WTC11 (cell line): ENCODE measurements at regions not wholly inside any gene's neighbourhood (a gene's known extent, or its start where the extent isn't known, plus 50 kb on each side); places are given as distances from the start of the nearest gene placed in this dataset.
A peak's percentile ranks its signal among the peaks of the same experiment; 100 is the strongest.

Source experiments
- ATAC-seq: fragments of 200-7000 bp; cut with Tn5 transposase; 2 replicates; pipeline ENCODE4 v1.10.0; 2021; ENCODE audit warnings: mild to moderate bottlenecking, moderate library complexity
- CTCF ChIA-PET: fragments of 300-600 bp; sonication (Branson Sonifier 250); formaldehyde crosslinking; loops from one replicate; lab custom pipeline; 2021; ENCODE audit warnings: antibody characterized with exemption; lab: Charles Lee
- POLR2A ChIA-PET: fragments of 350-600 bp; sonication (Branson Sonifier 250); formaldehyde crosslinking; loops from one replicate; lab custom pipeline; 2021; ENCODE audit warnings: antibody characterized with exemption; lab: Charles Lee
- DNase-seq: peaks from one replicate; pipeline ENCODE4 v3.0.0; 2021; ENCODE audit warnings: low spot score
- H3K27ac Mint-ChIP-seq: 2 replicates; pipeline ENCODE4 v1.8.0; 2021; ENCODE audit warnings: mixed read lengths
- H3K27me3 Mint-ChIP-seq: 2 replicates; pipeline ENCODE4 v1.8.0; 2021; ENCODE audit warnings: low read depth, mild to moderate bottlenecking, moderate library complexity, mixed read lengths
- H3K36me3 Mint-ChIP-seq: 2 replicates; pipeline ENCODE4 v1.8.0; 2021; ENCODE audit warnings: mixed read lengths
- H3K4me1 Mint-ChIP-seq: 2 replicates; pipeline ENCODE4 v1.8.0; 2022; ENCODE audit warnings: mixed read lengths
- H3K4me3 Mint-ChIP-seq: 2 replicates; pipeline ENCODE4 v1.8.0; 2021; ENCODE audit warnings: mild to moderate bottlenecking, moderate library complexity, mixed read lengths
- H3K9me3 Mint-ChIP-seq: 2 replicates; pipeline ENCODE4 v1.8.0; 2021; ENCODE audit warnings: mixed read lengths
- GRHL2 ChIP-seq: fragments of 250-450 bp; sonication (Bioruptor Pico); IDR thresholded peaks from 2 replicates; pipeline ENCODE4 v1.8.0; 2022; ENCODE audit warnings: mild to moderate bottlenecking, moderate library complexity; ENCODE audit not compliant: insufficient replicate concordance, severe bottlenecking
- GTF2I ChIP-seq: fragments of 250-450 bp; sonication (Bioruptor Pico); conservative IDR thresholded peaks from 2 replicates; pipeline ENCODE4 v1.4.0; 2021; ENCODE audit warnings: mild to moderate bottlenecking
- JUN ChIP-seq: sonication (generic); formaldehyde crosslinking; IDR thresholded peaks from 2 replicates; pipeline ENCODE4 v1.8.0; 2023; ENCODE audit warnings: mild to moderate bottlenecking, missing genetic modification reagents
- MYBL2 ChIP-seq: sonication (generic); formaldehyde crosslinking; IDR thresholded peaks from 2 replicates; pipeline ENCODE4 v1.8.1; 2023; ENCODE audit warnings: mild to moderate bottlenecking, moderate library complexity, missing genetic modification reagents
- NFATC4 ChIP-seq: fragments of 250-450 bp; sonication (Bioruptor Pico); IDR thresholded peaks from 2 replicates; pipeline ENCODE4 v1.9.0; 2021; ENCODE audit warnings: mild to moderate bottlenecking
- NR1H2 ChIP-seq: sonication (generic); formaldehyde crosslinking; IDR thresholded peaks from 2 replicates; pipeline ENCODE4 v1.9.0; 2021; ENCODE audit warnings: mild to moderate bottlenecking, moderate library complexity, missing genetic modification reagents
- RORB ChIP-seq: fragments of 250-450 bp; sonication (Bioruptor Pico); IDR thresholded peaks from 2 replicates; pipeline ENCODE4 v1.9.0; 2021; ENCODE audit warnings: mild to moderate bottlenecking
- SMAD4 ChIP-seq: sonication (generic); formaldehyde crosslinking; IDR thresholded peaks from 2 replicates; pipeline ENCODE4 v1.8.0; 2022; ENCODE audit warnings: mild to moderate bottlenecking, missing genetic modification reagents
- TCF7 ChIP-seq: sonication (generic); formaldehyde crosslinking; IDR thresholded peaks from 2 replicates; pipeline ENCODE4 v1.8.0; 2022; ENCODE audit warnings: mild to moderate bottlenecking, low read depth, missing genetic modification reagents, moderate library complexity
- ZNF121 ChIP-seq: sonication (generic); formaldehyde crosslinking; IDR thresholded peaks from 2 replicates; pipeline ENCODE4 v1.8.0; 2023; ENCODE audit warnings: missing genetic modification reagents
- ZNF219 ChIP-seq: sonication (generic); formaldehyde crosslinking; IDR thresholded peaks from 2 replicates; pipeline ENCODE4 v1.8.0; 2023; ENCODE audit warnings: missing genetic modification reagents, mild to moderate bottlenecking, borderline replicate concordance
- ZNF263 ChIP-seq: sonication (generic); formaldehyde crosslinking; IDR thresholded peaks from 2 replicates; pipeline ENCODE4 v1.8.1; 2022; ENCODE audit warnings: low read depth, mild to moderate bottlenecking, moderate library complexity, missing genetic modification reagents
- TF ChIP-seq, protein P1 (sequence below): sonication (generic); formaldehyde crosslinking; IDR thresholded peaks from 2 replicates; pipeline ENCODE4 v1.8.1; 2022; ENCODE audit warnings: low read depth, mild to moderate bottlenecking, moderate library complexity, missing genetic modification reagents, borderline replicate concordance
- TF ChIP-seq, protein P2 (sequence below): sonication (generic); formaldehyde crosslinking; IDR thresholded peaks from 2 replicates; pipeline ENCODE4 v1.8.1; 2023; ENCODE audit warnings: mild to moderate bottlenecking, missing genetic modification reagents
- TF ChIP-seq, protein P3 (sequence below): sonication (generic); formaldehyde crosslinking; conservative IDR thresholded peaks from 2 replicates; pipeline ENCODE4 v1.8.1; 2022; ENCODE audit warnings: mild to moderate bottlenecking, missing genetic modification reagents
- TF ChIP-seq, protein P4 (sequence below): sonication (generic); formaldehyde crosslinking; conservative IDR thresholded peaks from 2 replicates; pipeline ENCODE4 v1.8.1; 2023; ENCODE audit warnings: mild to moderate bottlenecking, low read depth, missing genetic modification reagents, moderate library complexity
- TF ChIP-seq, protein P5 (sequence below): sonication (generic); formaldehyde crosslinking; IDR thresholded peaks from 2 replicates; pipeline ENCODE4 v1.8.1; 2023; ENCODE audit warnings: mild to moderate bottlenecking, missing genetic modification reagents, moderate library complexity

DNA sequence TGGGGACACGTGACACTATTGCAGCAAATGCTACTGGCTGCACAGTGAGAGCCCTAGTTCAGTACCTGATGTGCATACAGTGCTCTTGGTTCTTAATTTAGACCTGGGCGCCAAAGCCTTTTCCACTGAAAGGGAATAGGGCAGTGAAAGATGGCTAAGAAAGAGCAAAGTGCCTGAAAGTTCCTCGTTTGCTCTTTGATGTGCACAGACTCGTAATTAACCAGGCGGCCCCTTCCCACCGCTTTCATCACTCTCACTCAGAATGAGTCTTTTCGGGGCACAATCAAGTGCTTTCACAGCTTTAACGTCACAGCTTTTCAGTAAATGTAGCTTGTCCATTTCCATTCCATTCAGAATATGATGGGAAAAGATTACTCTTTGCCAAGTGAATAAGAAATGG lies 116.6 kb upstream of the ADRA1B start (continued):
- no peak for TF ChIP-seq JUN (CRISPR knock-in tag)
- TF ChIP-seq ZNF219 (CRISPR knock-in tag): no peak
- TF ChIP-seq NR1H2: no peak
- TF ChIP-seq TCF7 (CRISPR knock-in tag): no peak
- TF ChIP-seq, protein P1, sequence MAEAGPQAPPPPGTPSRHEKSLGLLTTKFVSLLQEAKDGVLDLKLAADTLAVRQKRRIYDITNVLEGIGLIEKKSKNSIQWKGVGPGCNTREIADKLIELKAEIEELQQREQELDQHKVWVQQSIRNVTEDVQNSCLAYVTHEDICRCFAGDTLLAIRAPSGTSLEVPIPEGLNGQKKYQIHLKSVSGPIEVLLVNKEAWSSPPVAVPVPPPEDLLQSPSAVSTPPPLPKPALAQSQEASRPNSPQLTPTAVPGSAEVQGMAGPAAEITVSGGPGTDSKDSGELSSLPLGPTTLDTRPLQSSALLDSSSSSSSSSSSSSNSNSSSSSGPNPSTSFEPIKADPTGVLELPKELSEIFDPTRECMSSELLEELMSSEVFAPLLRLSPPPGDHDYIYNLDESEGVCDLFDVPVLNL: no peak

DNA sequence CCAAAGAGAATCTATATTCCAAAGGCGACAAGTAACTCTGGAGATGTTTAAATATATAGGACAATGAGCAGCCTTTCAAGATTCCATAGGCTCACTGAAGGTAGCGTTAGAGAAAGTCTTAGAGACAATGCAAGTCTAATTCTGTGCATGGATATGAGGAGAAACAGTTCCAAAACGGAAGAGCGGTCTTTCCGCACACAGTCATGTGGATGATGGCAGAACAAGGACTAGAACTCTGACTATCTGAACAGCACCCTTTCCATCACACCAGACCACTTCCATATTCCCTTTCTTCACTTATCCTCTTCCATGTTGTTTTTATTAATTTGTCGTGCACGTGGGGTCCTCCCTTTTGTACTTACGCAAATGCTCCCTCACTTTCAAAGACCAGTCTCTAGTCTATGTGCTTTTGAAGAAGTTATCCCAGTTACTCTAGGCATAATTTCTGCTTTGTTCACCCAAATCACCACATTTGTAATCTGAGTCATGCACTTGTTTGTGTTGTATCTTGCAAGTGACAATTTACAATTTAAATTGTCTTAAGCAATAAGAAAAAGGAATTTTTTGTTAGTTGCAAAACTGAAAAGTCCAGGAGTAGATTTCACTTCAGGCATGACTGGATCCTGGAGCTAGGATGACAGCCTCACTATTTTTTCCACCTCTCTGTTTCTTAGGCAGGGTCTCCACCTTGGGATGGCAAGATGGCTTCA lies 116.0 kb upstream of the ADRA1B start:
- H3K27me3 Mint-ChIP-seq: no peaks in the 10 kb centered on the region
- DNase-seq: no peak
- TF ChIP-seq TCF7 (CRISPR knock-in tag): no peak
- no peak for TF ChIP-seq MYBL2 (CRISPR knock-in tag)
- TF ChIP-seq SMAD4: no peak
- TF ChIP-seq, protein P2, sequence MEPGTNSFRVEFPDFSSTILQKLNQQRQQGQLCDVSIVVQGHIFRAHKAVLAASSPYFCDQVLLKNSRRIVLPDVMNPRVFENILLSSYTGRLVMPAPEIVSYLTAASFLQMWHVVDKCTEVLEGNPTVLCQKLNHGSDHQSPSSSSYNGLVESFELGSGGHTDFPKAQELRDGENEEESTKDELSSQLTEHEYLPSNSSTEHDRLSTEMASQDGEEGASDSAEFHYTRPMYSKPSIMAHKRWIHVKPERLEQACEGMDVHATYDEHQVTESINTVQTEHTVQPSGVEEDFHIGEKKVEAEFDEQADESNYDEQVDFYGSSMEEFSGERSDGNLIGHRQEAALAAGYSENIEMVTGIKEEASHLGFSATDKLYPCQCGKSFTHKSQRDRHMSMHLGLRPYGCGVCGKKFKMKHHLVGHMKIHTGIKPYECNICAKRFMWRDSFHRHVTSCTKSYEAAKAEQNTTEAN: no peak
- no peak for TF ChIP-seq GTF2I (CRISPR knock-in tag)
- TF ChIP-seq, protein P3, sequence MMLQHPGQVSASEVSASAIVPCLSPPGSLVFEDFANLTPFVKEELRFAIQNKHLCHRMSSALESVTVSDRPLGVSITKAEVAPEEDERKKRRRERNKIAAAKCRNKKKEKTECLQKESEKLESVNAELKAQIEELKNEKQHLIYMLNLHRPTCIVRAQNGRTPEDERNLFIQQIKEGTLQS: no peak
- TF ChIP-seq, protein P4, sequence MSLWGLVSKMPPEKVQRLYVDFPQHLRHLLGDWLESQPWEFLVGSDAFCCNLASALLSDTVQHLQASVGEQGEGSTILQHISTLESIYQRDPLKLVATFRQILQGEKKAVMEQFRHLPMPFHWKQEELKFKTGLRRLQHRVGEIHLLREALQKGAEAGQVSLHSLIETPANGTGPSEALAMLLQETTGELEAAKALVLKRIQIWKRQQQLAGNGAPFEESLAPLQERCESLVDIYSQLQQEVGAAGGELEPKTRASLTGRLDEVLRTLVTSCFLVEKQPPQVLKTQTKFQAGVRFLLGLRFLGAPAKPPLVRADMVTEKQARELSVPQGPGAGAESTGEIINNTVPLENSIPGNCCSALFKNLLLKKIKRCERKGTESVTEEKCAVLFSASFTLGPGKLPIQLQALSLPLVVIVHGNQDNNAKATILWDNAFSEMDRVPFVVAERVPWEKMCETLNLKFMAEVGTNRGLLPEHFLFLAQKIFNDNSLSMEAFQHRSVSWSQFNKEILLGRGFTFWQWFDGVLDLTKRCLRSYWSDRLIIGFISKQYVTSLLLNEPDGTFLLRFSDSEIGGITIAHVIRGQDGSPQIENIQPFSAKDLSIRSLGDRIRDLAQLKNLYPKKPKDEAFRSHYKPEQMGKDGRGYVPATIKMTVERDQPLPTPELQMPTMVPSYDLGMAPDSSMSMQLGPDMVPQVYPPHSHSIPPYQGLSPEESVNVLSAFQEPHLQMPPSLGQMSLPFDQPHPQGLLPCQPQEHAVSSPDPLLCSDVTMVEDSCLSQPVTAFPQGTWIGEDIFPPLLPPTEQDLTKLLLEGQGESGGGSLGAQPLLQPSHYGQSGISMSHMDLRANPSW (CRISPR knock-in tag): no peak
- TF ChIP-seq RORB (CRISPR knock-in tag): no peak
- no peak for TF ChIP-seq ZNF263 (CRISPR knock-in tag)
- TF ChIP-seq NFATC4: no peak
- no peak for TF ChIP-seq GRHL2 (CRISPR knock-in tag)
- TF ChIP-seq, all 79 proteins: peak for 0
- no peak overlapping the region for H3K27ac Mint-ChIP-seq
- no peaks in the 10 kb centered on the region for H3K36me3 Mint-ChIP-seq
- no peak overlapping the region for H3K4me3 Mint-ChIP-seq
- peaks cover 8% of the 10 kb centered on the region; the same call in 1 of the 2 replicates for H3K4me1 Mint-ChIP-seq
- no peak for ATAC-seq
- H3K9me3 Mint-ChIP-seq: no peaks in the 10 kb centered on the region
- ChIA-PET CTCF (interaction anchor here (0.6 kb wide), 1 partner anchor 328 kb away, joined by 3 read pairs; no protein-coding TSS in a partner anchor), POLR2A (no interaction called here)

DNA sequence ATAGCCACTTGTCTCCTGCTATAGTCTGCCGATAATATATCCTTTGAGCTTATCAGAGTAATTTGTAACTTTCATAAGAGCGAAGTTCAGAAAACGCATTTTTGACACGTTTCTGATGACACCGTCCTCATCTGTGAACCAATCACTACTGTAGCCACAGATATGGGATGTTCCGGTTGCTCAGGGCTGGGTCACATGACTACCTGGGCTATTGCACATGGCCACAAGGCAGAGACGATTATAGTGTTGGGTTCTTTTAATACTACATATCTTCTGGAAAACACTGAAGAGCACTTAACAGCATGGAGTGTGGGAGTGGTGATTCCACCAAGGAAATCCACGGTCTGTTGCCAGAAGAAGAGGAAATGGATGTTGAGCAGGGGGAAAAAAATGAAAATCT lies 115.0 kb upstream of the ADRA1B start:
- ChIA-PET POLR2A (no interaction called here), CTCF (no interaction called here)
- DNase-seq (no peak), ATAC-seq (no peak)
- Mint-ChIP-seq H3K36me3 (no peaks in the 10 kb centered on the region), H3K9me3 (peaks cover 6% of the 10 kb centered on the region), H3K27me3 (no peaks in the 10 kb centered on the region), H3K4me3 (no peak overlapping the region), H3K4me1 (peaks cover 8% of the 10 kb centered on the region; the same call in 1 of the 2 replicates), H3K27ac (no peak overlapping the region)
- no peak for TF ChIP-seq ZNF121 (CRISPR knock-in tag)
- TF ChIP-seq, protein P5, sequence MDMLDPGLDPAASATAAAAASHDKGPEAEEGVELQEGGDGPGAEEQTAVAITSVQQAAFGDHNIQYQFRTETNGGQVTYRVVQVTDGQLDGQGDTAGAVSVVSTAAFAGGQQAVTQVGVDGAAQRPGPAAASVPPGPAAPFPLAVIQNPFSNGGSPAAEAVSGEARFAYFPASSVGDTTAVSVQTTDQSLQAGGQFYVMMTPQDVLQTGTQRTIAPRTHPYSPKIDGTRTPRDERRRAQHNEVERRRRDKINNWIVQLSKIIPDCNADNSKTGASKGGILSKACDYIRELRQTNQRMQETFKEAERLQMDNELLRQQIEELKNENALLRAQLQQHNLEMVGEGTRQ (CRISPR knock-in tag): peak; percentile 56
